Calu3 (cell line): ENCODE measurements at regions not wholly inside any gene's neighbourhood (a gene's known extent, or its start where the extent isn't known, plus 50 kb on each side); places are given as distances from the start of the nearest gene placed in this dataset.

Source experiments
- BruUV-seq: library from RNA; stranded (reverse); fragments of 400-500 nt; replicated peaks from 2 replicates; lab custom pipeline; 2021; lab: Mats Ljungman, UMichigan
- CTCF ChIA-PET: fragments of 300-600 bp; sonication (Branson Sonifier 250); formaldehyde crosslinking; loops from one replicate; lab custom pipeline; 2022; ENCODE audit warnings: antibody characterized with exemption; lab: Charles Lee
- DNase-seq: peaks from one replicate; pipeline ENCODE4 v3.0.0; 2022
- H3K27ac Mint-ChIP-seq: one replicate; pipeline ENCODE4 v1.8.0; 2022; ENCODE audit warnings: mixed read lengths; ENCODE audit not compliant: unreplicated experiment
- H3K27me3 Mint-ChIP-seq: one replicate; pipeline ENCODE4 v1.8.0; 2022; ENCODE audit warnings: mixed read lengths; ENCODE audit not compliant: unreplicated experiment
- H3K36me3 Mint-ChIP-seq: one replicate; pipeline ENCODE4 v1.8.0; 2022; ENCODE audit warnings: mild to moderate bottlenecking, moderate library complexity, mixed read lengths; ENCODE audit not compliant: insufficient read depth, unreplicated experiment
- H3K4me1 Mint-ChIP-seq: one replicate; pipeline ENCODE4 v1.8.0; 2022; ENCODE audit warnings: mild to moderate bottlenecking, low read depth, mixed read lengths; ENCODE audit not compliant: unreplicated experiment
- H3K4me3 Mint-ChIP-seq: one replicate; pipeline ENCODE4 v1.8.0; 2022; ENCODE audit warnings: mild to moderate bottlenecking, low read depth, moderate library complexity, mixed read lengths; ENCODE audit not compliant: unreplicated experiment
- H3K9me3 Mint-ChIP-seq: one replicate; pipeline ENCODE4 v1.8.0; 2022; ENCODE audit warnings: low read depth, mixed read lengths; ENCODE audit not compliant: unreplicated experiment
- CTCF ChIP-seq: fragments of 200-600 bp; IDR thresholded peaks from one replicate; pipeline ENCODE4 v1.8.0; 2022; ENCODE audit warnings: antibody characterized with exemption; ENCODE audit not compliant: unreplicated experiment
- intact Hi-C: fragments of 100-400 bp; cut with micrococcal nuclease; formaldehyde crosslinking; loops from one replicate; pipeline ENCODE4 v1.10.0; 2022; ENCODE audit not compliant: unreplicated experiment

GRCh38 chr17:33369149-33369548 lies 76.1 kb upstream of the ASIC2 start:
- no peaks in the 10 kb centered on the region for H3K9me3 Mint-ChIP-seq
- no peaks in the 10 kb centered on the region for H3K36me3 Mint-ChIP-seq
- peaks cover 58% of the 10 kb centered on the region for H3K27me3 Mint-ChIP-seq
- no peaks in the 10 kb centered on the region for H3K4me1 Mint-ChIP-seq
- no TSS peak for BruUV-seq
- no peak overlapping the region for H3K4me3 Mint-ChIP-seq
- H3K27ac Mint-ChIP-seq, result no peak overlapping the region
- CTCF ChIA-PET, result no interaction called here
- TF ChIP-seq CTCF, result no peak
- intact Hi-C loops, result no loop called here
- DNase-seq, result no peak

DNA sequence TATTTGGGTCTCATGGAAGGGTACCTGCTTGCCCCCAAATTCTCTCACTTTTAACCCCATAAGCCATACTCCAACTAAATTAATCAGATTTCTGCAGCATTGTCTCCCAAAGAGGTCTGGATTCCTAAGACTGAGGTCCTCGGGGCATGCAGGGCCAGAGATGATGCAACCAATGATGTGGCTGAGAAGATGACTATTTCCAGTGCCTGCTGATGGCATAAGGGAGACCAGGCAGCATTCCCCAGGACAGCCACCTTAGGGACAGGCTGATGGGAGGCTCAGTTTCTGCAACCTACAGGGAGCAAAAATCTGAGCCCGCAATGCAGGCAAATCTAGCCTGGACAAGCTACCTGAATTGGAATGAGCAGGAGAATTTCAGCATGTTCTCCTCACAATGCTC lies 76.8 kb upstream of the ASIC2 start:
- CTCF ChIA-PET, result no interaction called here
- no TSS peak for BruUV-seq
- intact Hi-C loops, result no loop called here
- peaks cover 58% of the 10 kb centered on the region for H3K27me3 Mint-ChIP-seq
- no peak for DNase-seq
- no peaks in the 10 kb centered on the region for H3K9me3 Mint-ChIP-seq
- H3K36me3 Mint-ChIP-seq, result no peaks in the 10 kb centered on the region
- no peak for TF ChIP-seq CTCF
- H3K4me3 Mint-ChIP-seq, result no peak overlapping the region
- no peaks in the 10 kb centered on the region for H3K4me1 Mint-ChIP-seq
- H3K27ac Mint-ChIP-seq, result no peak overlapping the region

GRCh38 chr17:33370401-33370800 lies 77.3 kb upstream of the ASIC2 start:
- Mint-ChIP-seq H3K4me3 (no peak overlapping the region), H3K27ac (no peak overlapping the region), H3K36me3 (no peaks in the 10 kb centered on the region), H3K27me3 (peaks cover 53% of the 10 kb centered on the region), H3K9me3 (no peaks in the 10 kb centered on the region), H3K4me1 (no peaks in the 10 kb centered on the region)
- intact Hi-C loops, result no loop called here
- CTCF ChIA-PET, result no interaction called here
- no peak for DNase-seq
- no TSS peak for BruUV-seq
- TF ChIP-seq CTCF, result no peak

DNA sequence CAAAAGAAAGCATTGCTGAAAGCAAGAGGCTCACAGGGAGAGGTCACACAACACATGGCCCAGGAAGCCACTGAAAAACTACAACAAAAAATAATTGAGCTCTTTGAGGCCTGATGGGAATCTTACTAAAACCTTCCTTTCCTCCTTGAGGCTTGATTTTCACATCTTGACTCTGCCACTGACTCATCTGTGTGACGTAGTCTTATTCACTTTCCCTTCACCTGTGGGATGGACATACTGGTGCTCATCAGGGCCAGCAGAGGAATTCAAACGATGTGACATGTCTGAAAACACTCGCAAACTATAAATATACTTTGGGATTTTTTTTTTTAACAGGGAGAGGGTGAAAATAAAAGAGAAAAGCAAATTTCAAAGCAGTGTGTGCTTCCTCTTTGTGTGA lies 78.3 kb upstream of the ASIC2 start:
- CTCF ChIA-PET, result no interaction called here
- TF ChIP-seq CTCF, result no peak
- no TSS peak for BruUV-seq
- Mint-ChIP-seq H3K27me3 (peaks cover 44% of the 10 kb centered on the region), H3K27ac (no peak overlapping the region), H3K36me3 (no peaks in the 10 kb centered on the region), H3K9me3 (no peaks in the 10 kb centered on the region), H3K4me1 (no peaks in the 10 kb centered on the region), H3K4me3 (no peak overlapping the region)
- no peak for DNase-seq
- intact Hi-C loops, result no loop called here
